ENCODE measurements at regions not wholly inside any gene's neighbourhood (a gene's known extent, or its start where the extent isn't known, plus 50 kb on each side); places are given as distances from the start of the nearest gene placed in this dataset.
"Not testable (repeated sequence)": the region's sequence is repeated elsewhere in the genome, so short reads cannot be mapped to it uniquely, and the experiment has no call there.

DNA sequence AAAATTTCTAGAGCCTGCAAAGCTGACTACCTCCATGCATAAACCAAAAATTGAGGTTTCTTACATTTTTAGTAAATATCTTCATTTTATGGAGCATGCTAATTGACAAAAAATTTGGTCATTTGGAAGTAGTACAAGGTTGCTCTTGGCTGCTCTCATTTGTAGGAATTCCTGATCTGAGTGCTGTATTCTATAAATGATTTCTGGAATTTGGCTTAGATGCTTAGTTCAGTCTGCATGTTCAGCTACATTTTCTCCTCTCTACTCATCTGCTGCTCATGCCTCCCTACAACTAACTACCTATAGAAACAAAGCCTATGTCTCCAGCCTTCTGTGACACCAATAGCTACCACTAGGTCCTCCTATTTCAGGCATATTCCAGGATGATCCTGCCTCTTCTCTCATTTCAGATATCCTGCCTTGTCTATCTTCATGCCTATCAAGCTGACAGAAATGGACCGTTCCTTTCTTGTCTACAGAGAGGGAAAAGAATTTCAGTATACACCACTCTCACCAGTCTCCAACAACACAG, 901.1 kb downstream of the TBL1XR1 start:
- no peak for DNase-seq

DNA sequence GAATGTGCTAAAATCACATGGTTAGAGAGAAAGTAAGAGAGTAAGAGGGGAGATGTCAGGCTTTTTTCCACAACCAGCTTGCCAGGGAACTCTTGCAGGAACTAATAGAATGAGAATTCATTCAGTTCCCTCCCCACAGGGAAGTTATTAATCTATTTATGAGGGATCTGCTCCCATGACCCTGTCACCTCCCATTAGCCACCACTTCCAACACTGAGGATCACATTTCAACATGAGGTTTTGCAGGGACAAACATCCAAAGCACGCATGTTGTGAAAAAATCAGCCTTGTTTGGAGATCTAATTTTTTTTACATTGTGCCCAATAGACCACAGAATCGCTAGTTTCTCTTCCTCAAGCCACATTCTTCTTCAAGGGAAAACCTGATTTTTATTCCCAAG, 904.0 kb downstream of the TBL1XR1 start:
- no peak for DNase-seq

DNA sequence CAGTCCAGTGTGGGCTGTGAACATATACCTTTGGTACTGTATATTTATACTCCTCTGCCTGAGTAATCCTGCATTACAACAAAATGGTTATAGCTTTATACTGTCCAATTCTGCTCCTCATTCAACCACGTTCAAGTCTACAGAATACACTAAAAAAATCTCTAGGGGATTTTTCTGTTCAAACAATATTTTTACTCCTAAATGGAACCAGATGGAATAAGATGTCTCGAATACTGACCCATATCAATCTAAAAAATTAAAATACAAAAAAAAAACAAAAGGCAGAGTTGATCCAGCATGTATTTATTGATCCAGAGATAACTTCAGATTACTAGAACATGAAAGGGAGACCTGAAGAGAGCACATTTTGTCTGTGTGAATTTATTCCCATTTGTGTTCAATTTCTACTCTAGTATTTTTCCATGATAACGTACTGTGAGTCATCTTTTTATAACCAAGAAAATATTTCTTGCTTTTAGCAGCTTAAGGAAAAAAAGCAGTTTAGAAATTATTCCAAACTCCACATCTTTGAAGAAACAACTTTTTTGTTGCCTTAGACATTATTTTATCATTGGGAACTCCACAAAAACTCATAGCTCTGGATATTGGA, 910.7 kb downstream of the TBL1XR1 start:
- DNase-seq: no peak

DNA sequence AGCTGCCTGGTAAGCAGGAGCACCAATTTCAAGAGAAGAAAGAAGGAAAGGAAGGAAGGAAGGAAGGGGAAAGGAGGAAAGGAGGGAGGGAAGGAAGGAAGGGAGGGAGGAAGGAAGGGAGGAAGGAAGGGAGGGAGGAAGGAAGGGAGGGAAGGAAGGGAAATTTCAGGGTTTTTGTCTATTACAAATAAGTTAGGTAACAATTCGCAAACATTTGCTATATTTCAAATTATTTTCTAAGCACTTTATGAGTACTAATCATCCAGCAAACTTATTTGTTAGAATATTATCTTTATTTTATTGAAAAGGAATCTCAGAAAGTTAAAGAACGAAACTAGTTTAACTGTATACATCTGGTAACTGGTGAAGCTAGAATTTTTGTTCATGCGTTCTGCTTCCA, 921.7 kb downstream of the TBL1XR1 start:
- no peak for DNase-seq

DNA sequence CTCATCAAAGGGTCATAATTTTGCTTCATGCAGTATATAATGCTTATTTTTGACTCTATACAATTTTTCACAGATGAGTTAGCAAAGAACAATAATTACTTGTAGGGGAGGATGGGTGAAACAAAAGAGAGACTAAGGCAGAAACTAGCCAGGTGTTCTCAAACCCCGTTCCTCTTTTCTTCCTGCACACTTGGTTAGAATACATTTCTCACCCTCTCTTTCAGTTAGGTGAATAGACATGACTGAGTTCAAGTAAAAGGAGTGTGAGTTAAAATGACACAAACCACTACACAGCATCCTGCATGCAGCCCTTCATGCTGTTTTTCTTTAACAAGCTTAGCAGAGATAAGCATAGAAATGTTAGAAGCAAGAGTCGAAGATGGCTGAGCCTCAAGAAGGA, 922.2 kb downstream of the TBL1XR1 start:
- DNase-seq: no peak

DNA sequence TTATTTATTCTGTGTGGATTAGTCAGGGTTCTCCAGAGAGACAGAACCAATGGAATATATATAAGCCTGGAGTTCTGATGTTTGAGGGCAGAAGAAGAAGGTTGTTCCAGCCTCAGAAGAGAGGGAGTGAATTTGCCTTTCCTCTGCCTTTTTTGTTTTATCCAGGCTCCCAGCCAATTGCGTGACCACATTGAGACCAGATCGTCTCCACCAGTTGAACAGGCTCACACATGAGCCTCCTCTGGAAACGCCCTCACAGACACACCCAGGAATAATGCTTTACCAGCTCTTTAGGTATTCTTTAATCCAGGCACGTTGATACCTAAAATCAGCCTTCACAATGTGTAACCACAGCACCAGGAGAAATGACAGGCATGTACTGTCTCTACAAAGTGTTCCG, 923.1 kb downstream of the TBL1XR1 start:
- DNase-seq: no peak

DNA sequence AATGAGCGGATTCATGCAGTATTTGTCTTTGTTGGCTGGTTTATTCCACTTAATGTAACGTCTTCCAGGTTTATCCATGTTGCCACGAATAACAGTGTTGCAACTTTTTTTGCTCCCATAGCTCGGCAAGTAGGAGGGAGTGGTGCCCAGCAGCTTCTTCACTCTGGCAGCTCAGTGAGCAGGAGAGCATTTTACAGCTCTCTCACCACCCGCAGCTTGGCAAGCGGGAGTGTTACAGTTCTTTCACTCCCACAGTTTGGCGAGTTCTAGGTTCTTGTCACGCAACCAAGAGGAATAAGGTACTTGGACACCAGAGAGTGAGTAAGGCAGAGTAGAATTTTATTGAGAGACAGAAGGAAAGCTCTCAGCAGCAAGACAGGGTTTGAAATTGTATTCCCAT, 935.2 kb downstream of the TBL1XR1 start:
- DNase-seq: no peak

DNA sequence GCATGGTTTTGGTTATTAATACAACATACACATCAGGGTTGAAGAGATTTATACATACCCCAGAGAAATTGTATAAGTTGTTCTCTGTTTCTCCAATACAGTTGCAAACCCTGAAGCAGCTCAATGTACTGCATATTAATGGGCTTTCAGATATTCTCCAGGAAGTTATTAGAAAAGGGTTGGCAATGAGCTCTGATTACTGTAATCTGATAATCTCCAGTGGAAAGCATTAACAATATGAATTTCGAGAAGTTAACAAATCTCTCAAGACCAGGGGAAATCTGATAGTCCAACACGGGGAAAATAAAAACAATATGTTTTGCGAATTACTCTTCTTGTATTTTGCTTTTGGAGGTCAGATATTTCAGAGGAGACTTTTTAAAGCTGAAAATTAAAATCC, 950.1 kb downstream of the TBL1XR1 start:
- DNase-seq: no peak

DNA sequence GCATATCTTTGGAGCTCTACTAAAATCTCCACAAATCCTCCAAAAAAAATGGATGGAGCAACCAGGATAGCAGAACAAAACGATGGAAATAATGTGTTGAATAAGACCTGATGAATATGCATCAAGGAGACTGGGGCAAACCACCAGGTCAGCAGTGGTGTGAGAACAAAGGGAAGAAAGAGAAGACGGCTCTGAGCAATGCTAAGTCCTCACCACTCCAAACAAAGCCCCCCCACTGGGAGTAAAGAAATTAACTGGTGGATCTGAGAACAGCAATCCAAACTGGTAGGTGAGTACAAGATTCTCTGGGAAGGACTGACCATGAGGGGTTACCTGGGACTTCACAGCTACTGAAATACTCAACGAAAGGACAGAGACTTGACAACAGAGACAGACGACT, 977.3 kb downstream of the TBL1XR1 start:
- no peak for DNase-seq

DNA sequence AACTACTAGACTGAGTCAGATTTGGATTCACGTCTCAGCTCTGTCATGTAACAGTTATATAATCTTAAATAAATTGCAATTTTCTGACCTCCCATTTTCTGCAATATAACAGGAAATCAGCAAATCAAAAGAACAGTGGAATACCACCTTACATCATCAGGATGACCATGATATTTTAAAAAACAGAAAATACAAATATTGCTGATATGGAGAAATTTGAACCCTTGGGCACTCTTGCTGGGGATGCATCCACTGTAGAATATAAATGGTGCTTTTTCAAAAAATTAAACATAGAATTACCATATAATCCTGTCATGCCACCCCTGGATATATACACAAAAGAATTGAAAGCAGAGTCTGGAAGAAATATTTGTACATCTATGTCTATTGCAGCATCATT, 982.5 kb downstream of the TBL1XR1 start:
- no peak for DNase-seq

DNA sequence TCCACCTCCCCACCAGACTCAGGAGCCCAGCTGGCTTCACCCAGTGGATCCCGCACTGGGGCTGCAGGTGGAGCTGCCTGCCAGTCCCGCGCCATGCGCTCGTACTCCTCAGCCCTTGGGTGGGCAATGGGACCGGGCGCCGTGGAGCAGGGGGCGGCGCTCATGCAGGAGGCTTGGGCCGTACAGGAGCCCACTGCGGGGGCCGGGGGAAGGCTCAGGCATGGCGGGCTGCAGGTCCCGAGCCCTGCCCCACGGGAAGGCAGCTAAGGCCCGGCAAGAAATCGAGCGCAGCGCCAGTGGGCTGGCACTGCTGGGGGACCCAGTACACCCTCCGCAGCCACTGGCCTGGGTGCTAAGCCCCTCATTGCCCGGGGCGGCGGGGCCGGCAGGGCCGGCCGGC, 984.0 kb downstream of the TBL1XR1 start:
- DNase-seq: not testable (repeated sequence)

DNA sequence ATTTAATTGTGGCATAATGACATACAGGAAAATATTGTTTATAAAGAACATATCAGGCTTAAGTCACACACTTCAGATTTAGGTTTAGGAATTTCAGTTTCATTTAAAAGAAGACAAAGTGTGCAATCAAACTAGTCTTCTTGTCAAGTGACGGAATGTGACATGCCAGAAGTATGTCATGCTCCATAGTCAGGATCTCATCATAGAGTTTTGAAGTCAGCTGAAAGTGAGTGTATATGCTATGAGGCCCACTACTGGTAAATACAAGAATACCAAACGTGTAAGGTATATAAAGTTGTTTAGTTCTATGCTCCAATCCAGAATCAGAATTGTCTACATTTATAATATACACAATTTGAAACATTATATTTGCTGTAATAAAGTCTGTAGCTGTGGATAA, 988.4 kb downstream of the TBL1XR1 start:
- DNase-seq: no peak

DNA sequence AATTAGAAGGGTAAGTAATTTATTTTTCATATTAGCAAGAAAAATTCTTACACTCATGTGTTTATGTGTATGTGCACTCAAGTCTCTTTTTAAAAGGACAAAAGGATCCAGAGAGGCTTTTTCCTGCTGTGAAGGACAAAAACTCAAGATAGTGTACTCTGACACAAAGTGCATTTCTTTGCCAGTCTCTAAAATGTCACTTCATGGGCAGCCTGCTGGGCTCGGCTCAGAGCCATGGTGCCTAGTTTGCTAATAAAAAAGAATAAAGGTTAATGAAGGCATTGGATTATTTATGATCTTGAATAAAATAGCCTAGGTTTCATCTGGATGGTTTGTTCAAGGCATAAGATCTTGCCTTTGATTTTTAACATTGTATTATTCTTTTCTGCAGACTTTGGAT, 989.0 kb downstream of the TBL1XR1 start:
- DNase-seq: no peak

DNA sequence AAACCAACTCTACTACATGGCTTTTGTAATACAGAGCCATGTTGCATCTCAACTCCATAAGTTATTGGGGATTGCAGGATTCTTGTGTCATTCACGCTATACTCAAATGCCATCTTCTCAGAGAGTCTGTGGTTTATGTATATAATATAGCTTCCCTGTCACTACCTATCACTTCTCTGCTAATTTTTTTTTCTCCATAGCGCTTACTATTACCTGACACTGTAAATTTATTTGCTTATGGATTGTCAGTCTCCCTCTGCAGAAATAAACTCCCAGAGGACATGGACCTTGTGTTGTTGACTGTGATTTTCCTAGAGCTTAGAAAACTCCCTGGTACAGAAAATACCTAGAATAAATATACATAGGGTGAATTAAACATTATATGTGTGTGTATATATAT, 990.5 kb downstream of the TBL1XR1 start:
- DNase-seq: no peak

DNA sequence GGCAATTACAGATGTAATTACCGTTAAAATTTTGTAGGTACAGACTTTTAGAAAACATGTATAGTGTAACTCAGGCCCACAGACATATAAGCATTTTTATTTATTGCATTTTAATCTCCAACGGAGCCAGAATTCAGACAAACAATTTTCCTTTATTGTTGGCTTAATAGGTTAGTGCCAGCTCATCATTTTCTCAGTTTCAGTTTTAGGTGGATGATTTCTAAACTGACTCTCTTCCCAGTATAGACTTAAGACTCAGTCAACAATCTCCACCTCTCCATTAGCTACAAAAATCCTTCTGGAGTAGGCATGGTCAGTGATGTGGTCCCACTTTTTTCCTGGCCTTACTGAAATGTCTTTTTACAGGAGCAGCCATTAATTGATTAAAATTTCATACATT, 994.6 kb downstream of the TBL1XR1 start:
- DNase-seq: no peak

DNA sequence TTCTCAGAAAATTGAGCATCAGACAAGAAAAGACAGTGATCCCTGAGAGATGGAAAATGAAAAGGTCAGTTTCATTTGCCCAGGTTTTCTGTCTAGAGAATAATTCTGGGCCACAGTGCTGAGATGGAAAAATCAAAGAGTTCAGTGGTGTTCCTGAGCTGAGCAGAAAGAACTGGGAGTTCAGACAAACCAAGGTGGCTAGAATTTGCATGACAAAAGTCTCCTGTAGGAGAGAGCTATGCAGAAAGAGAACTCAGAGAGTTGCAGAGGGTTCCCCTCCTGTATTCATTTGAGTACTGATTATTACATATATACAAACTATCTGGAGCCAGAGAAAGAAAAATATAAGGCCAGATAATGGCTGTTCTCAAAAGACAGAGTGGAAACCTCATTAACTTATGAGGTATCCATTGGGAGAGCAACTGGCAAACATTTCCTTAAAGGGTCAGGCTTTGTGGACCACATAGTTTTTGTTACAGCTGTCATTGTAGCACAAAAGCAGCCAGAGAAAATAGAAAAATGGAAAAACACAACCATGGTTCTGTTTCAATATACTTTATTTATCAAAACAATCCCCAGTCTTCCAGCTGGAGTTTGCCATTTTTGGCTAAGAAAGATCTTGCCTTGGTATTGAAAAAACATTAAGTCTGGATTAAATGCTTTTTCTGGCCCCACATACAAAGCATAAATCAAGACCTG, 1004.1 kb downstream of the TBL1XR1 start:
- no peak for DNase-seq

DNA sequence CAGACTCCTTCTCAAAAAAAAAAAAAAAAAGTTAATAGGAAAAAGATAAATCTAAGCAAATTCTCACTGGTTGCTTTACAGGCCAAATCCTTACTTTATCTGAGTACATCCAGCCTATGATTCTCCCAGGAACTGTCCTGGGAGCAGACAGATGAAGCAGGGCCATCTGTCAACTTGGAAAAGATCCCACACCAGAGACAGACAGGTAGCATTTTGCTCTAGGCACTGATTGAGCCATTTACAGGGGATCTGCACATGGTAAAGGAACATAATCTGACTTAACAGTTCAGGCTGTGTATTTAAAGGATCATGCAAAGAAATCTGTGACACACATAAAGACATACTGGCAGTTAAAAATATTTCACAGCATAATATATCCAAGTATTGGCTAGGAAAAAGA, 1006.5 kb downstream of the TBL1XR1 start:
- no peak for DNase-seq

DNA sequence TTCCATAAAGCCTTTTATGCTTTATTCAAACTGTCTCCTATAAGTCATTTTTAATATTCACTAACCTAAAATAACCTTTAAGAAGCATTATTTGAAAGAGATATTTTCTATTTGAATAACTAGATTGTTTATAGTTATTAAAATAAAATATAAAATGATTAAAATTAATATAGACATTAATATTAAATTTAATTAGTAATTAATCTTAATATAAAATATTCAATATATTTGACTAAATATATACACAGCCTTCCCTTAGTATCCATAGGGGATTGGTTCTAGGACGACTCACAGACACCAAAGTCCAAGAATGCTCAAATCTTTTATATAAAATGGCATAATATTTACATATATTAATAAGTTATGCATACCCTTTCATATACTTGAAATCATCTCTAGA, 1014.1 kb downstream of the TBL1XR1 start:
- DNase-seq: no peak

DNA sequence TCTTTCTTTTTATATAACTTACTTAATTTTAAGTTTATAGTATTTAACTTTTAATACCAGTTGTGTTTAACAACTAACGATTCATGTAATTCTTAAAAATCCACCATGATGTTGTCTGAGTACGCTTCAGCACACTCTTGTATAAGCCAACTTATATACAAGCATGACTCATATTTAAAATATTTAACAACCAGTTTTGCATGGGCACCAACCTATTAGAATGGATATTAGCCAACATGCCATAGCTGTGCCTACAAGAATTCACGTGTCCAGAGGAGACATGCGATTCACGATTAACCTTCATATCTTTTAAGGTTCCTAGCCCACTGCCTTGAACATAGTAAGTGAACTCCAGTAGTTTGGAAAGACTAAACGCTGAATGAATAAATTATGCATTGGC, 1023.2 kb downstream of the TBL1XR1 start:
- no peak for DNase-seq

DNA sequence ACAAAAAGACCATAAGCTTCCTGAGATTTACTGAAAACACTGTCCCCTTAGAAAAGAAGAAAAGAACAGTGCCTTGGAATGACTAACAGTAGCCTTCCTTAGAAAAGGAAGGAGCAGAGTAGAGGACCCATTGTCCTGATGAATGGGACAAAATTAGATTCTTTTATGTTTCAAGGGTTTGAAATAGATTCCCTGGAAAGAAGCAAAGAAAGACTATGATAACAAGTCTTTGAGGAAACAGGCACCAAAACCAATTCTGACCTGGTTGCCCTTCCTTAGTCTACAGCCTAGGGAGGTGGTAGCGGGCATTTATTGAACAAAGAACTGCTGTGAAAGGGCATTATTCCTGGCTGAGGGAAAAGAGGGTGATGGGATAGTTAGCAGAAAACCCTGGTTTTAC, 1024.8 kb downstream of the TBL1XR1 start:
- DNase-seq: no peak

DNA sequence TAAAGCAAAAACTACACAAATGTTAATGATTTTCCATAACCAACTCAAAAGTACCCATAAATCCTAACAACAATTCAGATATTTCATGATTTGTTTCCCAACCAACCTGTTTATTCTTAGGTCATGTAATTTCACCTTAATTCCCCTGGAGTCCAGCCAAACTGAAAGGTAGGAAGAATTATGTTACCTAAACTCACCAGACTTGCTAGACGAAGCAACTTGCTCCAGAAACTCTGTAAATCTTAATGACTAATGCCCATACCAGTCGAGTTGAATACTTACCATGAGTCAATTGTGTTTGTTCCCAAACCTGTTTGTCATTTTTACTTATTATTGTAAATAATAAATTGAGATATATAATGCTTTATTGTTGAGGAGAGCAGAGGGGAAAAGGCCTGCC, 1030.0 kb downstream of the TBL1XR1 start:
- no peak for DNase-seq

DNA sequence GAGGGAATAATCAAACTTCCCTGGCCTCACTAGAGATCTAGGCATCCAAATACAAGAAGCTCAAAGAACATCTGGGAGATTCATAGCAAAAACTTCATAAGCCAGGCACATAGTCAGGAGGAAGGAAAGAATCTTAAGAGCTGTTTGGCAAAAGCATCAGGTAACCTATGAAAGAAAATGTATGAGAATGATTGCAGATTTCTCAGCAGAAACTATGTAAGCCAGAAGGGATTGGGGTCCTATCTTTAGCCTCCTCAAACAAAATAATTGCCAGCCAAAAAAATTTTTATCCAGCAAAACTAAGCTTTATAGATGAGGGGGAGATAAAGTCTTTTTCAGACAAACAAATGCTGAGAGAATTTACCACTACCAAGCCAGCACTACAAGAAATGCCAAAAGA, 1036.3 kb downstream of the TBL1XR1 start:
- DNase-seq: no peak

DNA sequence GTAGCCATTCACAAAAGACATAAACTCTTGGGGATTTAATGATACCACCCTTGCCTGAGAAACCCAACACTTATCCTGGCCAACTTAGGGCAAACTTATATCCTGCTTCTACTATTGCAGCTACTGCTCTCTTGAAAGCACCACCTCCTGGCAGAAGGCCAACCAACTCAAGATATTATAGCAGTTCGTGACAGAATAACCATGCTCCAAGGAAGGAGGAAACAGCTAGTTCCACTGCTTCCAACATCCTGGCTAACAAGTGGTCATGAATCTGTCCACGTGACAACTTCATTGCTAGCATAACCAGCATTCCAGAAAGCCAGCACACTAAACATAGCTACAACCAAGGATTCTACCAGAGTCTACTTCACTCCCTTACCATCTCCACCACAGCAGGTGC, 1037.5 kb downstream of the TBL1XR1 start:
- no peak for DNase-seq

DNA sequence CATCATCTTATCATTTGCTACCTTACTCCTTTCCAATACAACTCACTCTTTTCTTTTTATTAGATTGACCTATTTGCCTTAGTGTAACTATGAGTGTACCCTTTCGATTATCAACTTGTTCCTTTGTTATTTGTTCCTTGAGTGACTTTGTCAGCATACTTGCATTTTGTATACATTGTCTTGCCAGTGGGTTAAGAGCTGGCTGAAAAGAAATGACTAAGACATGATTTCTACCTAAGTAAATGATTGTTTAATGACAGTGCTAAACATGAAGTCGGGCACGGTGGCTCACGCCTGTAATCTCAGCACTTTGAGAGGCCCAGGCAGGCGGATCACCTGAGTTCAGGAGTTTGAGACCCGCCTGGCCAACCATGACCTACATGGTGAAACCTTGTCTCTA, 1042.3 kb downstream of the TBL1XR1 start:
- DNase-seq: no peak

DNA sequence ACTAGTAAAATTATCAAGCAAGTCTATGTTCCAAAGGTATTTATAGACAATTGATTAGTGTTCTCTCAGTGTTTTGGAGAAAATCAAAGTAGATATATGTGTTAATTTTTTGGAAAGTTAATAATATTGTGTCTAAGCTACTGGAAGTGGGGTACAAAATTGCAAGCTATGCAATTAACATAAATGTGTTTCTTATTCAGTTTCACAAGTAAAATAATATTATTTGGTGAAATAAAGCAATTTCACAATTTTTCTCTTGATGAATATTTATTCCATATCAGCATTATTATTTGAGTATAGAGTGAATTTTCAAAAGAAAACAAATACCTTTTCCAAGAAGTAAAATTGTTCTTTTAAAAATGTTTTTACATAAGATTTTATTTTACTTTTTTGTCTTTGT, 1047.7 kb downstream of the TBL1XR1 start:
- no peak for DNase-seq
